ENCODE measurements at regions not wholly inside any gene's neighbourhood (a gene's known extent, or its start where the extent isn't known, plus 50 kb on each side); places are given as distances from the start of the nearest gene placed in this dataset.

DNA sequence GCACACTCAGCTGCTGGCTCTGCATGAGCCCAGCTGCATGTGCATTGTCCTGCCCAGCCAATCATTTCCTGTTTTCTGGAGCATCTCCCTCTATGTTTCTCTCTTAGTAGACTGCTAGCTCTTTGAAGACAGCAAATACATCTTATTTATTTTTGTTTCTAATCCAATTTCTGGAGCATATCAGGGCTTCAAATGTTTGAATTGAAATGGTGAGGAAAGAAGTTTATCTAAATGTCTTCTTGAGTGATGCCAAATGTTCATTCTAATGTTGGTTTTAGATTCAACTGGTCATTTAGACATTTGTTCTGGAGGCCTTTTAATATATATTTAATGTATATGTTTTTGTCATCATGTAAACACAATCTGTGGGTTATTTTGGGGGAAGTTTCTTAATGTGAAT is 141.9 kb downstream of the DNAJB9 start:
- DNase-seq = no peak

DNA sequence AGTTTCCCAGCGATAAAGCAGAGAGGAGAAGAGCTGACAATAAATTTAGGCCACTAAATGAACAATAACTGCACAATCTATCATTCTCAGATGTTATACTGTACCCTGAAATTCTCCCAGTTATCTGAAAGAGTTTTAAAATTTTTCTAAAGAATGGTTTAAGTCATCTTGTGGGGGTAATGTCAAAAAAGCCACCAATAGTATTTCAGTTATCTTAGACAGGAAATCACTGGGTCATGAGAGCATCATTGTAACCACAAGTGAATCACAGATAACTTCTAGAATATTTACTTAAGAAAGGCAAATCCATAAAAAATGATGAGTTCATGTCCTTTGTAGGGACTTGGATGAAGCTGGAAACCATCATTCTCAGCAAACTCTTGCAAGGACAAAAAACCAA is 147.1 kb downstream of the DNAJB9 start:
- DNase-seq = no peak

DNA sequence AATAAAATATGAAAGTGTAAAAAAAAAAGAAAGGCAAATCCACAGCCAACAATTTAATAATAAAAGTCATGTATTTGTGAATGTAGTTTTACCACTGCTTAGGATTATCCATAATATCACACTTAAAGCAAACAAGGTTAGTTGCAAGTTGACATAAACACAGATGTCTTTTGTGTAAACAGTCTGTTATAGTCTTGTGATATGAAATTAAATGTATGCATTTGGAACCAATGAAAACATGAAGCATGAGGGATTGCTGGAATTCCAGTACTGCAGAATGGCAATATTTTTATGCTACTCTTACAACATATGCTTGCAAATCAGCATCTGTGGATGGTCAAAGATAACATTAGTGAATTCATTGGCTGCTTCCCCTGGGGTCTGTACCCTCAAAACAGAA is 148.1 kb downstream of the DNAJB9 start:
- no peak for DNase-seq

DNA sequence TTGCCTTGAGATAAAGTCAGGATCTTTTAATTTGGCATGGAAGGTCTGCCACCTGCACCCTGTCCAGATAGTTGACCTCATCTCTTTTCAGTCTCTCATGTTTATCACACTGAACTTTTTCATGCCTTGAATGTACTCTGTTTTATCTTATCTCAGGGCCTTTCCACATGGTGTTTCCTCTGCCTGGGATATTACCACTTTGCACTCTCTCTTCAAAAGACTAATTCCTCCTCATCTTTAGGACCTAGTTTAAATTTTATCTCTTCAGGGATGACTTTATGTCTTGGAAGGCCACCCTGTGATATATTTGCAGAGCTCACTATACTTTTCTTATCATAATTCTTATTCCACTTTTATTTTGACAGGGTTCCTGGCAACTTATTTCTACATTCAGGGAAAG is 150.0 kb downstream of the DNAJB9 start:
- DNase-seq = no peak

DNA sequence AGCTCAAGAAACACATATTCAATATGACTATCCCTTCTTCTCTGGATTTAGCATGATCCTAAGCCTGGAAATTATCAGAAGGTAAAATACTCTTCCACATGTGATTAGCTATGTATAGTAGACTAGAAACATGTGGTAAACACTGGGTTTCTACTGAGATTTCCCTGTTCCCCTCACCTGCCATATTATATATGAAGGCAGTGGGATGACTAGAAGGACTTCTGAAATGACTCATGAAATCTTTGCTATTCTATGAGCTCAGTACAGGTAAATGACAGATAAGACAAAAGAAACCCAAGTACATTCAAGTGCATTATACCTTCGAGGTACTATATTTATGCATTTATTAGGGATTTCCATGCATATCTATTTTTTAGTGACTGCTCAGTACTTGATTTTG is 152.9 kb downstream of the DNAJB9 start:
- DNase-seq = no peak

DNA sequence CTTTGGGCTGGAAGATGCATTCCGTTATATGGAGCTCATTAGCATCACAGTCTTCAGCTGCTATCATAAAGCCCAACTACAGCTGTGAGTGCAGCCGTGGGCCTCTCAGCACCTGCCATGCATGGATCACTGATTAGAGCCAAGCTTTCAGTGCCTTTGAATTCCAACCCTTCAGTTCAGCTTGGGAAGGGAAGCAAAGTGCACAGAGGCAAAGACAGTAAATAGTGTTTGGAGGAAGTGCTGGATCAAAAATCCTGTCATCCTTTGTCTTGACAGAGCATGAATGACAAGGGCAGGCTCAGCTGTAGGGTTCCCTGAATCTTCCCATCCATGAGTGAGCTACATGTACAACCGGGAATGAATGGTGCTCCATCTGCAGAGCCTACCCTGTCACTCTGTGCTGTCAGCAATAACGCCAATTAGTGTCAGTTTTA is 153.7 kb downstream of the DNAJB9 start:
- DNase-seq = no peak

DNA sequence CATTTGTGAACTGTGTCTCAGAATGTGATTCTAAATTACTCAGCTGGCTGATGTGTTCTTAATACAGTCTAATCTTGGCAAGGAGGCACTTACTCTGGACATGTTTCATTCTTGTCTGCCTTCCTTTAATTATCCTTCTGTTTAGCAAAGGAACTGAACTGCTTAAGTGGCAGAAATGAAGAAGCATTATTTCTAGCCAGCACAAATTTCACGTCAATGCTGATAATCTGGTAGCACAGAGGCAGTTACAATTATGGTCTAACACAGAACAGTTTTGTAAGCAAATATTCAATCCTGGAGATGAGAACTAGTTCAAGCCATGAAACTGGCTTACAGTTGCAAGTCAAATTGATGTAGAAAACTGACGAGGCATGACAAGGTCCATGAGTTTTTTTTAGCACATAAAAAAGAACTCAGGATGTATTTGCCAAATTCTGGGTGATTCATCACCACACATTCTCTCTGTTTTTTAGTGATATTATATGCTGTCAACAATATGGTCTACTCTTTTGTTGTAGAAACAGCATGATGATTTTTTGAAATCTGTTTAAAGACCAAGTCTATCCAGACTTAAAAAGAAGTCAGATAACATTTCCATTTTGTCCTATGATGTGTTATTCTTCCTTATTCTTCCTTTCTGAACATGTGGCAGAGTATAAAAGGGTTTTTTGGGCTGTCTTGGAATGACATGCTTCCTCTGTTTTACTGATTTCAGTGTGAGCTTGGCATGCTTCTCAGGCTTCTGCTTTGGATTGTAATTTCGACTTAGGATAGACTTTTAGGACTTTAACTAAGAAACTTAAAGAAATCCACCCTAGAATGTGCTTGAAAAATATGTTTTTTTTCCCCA is 154.8 kb downstream of the DNAJB9 start:
- DNase-seq = no peak

DNA sequence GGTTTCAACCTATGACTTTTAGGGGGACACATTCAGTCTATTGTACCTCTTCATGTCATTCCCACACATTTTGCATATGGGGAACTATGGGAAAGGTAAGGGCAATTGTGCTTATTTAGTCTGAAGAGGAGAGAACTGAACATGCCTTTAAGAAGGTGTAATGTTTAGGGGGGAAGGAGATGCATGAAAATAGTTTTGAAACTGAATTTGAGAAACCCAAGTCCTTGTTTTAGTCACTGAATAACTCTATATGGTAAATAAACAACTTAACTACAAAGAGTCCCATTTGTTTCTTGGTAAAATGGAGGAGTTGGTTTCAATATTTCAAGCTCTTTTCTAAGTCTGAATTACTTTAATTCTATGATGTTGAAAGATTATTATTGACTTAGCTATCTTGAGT is 166.1 kb downstream of the DNAJB9 start:
- DNase-seq = no peak

DNA sequence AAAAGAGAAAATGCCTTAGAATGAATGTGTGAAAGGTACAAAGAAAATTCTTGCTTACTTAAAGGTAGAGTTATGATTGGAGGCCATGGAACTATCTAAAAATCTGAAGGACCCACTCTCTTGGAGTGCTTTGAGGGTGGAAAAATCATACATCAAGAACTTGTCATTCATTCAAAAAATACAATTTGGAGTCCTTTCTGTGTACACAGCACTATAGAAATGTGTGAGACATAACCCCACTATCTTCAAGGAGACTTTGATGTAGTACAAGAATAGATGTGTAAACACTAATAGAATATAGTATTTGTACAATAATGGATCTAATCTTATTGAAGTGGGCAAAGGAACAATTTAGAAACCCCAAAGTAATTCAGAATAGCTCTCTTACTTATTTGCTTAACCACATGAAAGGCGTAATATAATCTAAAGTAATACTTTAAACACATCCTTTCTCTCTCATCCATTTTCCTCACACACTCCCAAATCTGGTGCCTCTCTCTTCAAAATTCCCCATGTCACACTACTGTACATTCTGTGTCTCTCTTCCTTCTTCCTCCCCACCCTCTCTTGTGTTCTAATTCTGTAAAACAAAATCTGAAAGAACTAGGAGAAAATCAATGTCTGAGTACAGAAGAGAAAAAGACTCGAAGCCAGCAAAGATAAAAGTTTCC is 166.7 kb downstream of the DNAJB9 start:
- DNase-seq = no peak

DNA sequence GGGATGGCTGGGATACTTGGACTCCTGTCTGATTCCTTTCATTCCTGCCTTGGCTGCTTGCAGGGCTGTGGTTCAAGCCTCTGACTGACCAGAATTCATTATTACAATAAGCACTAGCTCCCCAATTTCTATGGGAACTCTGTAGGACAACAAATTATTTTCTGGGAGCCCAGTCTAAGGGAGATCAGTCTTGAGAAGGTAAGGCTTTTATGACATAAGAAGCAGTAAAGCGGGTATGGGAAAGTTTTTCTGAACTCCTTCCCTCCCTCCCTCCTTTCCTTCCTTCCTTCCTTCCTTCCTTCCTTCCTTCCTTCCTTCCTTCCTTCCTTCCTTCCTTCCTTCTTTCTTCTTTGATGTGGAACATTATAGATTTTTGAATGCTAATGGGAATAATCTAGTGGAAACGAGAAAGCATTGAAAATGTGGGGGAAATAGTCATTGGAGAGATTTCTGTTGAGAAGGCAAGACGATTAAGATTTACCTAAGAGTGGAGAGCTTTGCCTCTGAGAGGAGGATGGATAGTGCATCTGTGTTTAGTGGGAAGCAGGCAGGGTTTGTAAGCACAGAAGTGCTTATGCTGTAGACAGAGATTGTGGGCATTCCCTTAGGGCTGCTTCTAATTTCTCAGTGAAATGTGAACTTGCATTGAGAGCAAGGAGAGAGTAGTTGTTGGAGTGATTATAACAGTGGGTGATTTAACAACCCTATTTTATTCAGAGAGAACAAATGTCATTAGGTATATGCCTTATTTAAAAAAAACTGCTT is 201.5 kb downstream of the DNAJB9 start:
- no peak for DNase-seq

DNA sequence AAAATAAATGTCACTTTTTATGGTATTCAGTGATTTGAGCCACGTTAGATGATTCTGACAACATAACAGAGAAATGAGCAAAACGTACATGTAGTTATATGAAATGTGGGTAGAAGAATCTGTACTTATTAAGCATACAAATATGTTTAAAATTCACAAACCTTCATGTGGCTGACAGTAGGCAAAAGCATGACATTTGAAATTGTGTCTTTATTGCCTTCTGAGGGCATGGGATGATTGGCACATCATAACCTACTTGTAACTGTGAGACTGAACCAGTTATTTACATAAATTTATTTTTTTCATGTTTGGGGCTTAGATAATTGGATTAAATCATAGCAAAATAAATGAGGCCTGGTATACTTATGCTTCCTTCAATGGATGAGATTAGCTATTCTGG is 202.2 kb downstream of the DNAJB9 start:
- DNase-seq = no peak

DNA sequence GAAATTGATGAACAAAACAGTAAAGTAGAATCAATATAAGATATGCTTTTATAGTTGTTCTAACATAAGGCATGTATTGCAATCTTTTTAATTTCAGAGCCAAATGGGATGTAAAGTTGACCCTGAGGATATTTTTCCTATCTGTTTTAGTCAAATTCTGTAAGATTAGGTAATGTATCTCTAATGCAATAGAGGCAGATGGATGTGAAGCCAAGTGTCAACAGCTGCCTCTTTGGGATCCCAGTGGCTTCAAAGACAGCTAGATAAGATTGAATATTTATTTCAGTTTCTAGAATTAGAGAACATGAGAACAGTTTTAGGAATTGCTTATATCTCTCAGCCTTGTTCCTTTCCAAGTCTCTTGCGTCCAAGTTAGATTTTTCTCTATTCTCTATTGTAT is 208.3 kb downstream of the DNAJB9 start:
- DNase-seq = no peak

DNA sequence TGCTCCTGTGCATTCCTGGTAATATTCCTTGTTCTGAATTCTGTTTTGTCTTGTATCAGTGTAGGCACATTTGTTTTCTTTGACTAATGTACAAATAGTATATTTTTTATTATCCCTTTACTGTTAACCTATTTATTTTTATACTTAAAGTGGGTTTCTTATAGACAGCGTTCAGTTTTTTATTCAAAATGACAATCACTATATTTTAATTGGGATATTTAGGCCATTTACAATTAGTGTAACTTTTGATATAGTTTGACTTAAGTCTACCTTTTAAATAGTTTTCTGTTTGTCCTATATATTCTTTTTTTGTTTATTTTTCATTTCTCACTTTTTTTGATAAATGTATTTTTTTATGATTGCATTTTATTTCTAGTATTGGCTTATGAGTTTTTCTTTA is 219.8 kb downstream of the DNAJB9 start:
- DNase-seq = no peak

DNA sequence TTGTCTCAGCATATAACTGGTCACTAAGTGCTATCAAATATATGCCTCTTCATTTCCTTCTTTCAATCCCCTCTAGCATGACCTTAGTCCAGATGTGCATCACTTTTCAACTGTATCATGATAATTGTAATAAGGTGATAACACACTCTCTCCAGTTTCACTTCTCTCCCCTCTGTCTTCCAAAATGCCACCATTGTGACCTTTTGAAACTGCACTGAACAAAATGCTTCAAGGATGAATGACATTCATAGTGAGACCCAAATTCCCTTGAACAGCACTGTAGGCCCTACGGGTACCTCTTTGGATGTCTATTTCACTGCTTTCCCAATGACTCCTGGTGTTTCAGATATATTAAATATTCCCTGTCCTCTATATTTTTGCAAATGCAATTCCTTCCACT is 224.8 kb downstream of the DNAJB9 start:
- no peak for DNase-seq

DNA sequence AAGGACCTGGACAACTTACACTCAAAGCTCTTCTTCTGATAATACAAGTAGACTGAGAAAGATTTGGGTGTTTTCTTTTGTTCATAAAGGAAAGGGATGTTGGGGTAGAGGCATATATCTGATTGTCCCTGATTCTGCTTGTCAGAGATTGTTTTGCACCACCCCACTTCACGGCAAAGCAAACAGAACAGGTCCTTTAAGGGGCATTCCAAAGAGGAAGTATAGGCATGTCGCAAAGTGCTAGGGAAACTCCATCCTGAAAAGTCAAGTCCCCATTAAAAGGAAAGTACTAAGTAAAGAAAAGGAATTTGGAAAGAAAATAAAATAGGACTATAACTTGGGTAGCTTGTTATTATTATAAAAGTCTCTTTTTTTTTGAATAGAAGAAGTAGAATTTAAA is 233.0 kb downstream of the DNAJB9 start:
- DNase-seq = no peak

DNA sequence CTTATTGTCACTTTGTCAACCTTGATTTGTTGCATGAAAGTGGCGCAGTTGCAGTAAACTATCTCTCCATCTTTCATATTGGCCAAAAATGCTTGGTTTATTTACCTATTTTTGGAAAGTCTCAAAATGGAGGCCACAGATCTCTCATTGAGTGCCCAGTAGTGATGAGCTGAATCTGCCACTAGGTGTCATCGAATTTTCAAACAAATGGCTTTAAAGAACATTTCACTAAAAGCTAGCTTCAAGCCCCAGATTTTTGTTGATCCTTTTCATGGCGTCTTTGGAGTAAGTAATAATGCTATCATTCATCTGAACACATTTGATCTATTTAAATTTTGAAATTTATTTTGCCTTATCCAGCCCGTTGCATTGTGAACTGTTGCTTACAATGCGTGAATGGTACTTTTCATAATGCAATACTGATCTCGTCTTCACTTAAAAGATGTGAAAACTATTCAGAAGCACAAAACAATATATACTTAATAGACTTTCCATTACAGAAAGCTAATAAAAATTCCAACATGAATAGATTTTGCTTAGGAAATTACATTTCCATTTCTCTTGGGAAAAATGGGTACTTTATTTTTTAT is 236.2 kb downstream of the DNAJB9 start:
- peak; percentile 1 for DNase-seq

DNA sequence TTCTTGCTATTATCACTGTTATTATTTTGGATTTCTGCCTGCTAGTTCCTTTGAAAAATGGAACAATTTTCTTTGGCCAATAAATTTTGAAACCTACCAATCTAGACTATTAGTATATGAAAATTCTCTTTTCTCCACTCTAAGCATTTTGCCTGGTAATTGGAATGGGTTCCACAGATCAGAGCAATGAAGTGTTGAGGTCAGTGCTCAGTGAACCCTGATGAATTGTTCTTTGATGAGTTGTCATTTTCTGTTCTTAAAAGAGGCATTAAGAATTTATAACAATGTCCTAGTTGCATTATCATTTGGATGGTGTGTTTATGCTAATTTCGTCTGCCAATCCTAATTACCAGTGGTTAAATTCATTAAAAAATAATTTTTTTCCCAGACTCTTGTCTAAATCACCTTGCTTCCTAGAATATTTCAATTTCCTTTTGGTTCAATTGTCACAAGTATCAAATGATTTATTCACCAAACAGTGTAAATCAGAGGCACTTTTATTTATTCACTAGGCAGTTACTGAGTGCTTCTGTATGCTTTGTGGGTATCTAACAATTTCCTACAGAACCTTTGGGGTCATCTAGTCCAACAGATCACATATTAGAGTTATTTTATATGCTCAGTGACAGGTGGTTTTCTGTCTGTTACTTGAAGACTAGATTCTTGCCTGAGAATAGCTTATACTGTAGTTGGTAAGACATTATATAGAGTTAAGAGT is 239.0 kb downstream of the DNAJB9 start:
- DNase-seq = no peak

DNA sequence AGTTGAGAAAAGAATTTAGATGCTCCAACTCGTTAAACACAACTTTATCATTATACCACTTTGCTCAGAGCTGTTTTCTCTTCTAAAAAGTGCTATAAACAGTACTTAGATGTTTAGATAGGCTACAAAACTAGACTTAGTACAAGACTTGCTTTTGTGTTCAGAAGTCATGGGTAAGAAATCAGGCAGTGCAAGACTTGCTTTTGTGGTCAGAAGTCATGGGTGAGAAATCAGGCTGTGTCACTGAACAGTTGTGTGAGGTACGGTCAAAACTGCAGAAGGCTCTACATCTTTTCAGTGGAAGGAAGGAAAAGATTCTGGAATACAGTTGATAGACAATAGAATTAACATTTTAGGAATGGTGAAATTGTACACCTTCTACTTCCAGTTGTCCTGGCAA is 239.7 kb downstream of the DNAJB9 start:
- DNase-seq = no peak

DNA sequence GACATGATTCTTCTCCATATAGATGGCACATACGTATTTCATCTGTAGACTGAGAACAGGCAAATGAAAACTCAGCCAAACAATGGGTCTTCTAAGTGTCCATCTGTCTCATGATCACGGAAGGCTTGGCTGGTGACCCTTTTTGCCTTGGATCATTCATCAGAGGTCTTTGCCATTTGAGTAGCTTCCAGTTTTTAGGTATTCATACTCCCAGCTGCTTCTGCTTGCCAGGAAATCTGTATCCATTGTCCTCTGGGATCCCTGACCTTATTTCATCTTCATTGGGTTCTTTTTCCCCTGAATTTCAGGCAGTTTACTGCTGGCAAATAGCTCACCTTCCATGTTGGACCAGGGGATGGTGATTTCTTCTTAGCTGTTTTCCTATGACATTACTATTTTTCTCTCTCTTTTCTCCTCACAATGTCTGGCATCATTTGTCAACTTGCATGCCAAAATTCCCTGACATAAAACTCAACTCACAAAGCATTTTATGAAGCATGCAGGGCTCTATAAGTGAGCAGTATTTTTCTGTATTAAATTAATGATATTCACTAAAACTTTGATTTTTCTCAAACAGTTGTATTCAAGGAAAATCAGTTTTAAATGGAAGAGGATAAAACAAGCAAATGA is 241.2 kb downstream of the DNAJB9 start:
- DNase-seq = no peak

DNA sequence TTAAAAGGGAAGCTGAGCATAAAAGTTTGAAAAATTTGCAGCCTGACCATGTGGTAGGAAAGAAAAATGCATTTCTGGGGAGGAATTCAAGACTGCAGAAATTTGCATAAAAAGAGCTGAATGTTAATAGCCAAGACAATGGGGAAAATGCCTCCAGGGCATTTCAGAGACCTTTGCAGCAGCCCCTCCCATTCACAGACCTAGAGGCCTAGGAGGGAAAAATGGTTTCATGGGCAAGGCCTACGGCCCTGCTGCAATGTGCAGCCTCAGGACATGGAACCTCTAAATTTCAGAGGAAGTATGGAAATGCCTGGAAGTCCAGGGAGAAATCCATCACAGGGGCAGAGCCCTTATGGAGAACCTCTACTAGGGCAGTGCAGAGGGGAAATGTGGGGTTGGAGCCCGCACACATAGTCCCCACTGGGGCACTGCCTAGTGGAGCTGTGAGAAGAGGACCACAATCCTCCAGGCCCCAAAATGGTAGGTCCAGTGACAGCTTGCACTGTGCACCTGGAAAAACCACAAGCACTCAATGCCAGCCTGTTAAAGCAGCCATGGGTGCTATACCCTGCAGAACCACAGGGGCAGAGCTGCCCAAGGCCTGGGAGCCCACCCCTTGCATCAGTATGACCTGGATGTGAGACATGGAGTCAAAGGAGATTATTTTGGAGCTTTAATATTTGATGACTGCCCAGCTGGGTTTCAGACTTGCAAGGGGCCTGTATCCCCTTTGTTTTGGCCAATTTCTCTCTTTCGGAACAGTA is 243.8 kb downstream of the DNAJB9 start:
- no peak for DNase-seq

DNA sequence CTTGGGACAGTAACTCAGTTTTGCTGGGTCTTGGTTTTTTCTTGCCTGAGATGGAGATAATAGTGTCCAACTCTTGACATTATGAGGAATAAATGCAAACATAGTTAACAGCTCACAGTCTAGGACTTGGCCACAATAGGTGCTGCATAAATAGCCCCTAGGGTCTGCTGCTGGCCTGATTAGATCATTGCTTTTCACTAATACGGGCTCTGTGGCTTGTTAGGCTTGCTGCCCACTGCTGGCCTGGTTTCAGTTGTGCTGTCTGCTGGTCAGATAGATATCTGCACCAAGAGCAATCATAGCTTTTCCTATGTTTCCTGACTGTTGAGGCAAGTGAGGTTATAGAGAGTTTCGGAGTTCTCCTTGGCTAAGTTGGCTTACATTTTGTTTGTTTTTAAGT is 246.1 kb downstream of the DNAJB9 start:
- DNase-seq = no peak

DNA sequence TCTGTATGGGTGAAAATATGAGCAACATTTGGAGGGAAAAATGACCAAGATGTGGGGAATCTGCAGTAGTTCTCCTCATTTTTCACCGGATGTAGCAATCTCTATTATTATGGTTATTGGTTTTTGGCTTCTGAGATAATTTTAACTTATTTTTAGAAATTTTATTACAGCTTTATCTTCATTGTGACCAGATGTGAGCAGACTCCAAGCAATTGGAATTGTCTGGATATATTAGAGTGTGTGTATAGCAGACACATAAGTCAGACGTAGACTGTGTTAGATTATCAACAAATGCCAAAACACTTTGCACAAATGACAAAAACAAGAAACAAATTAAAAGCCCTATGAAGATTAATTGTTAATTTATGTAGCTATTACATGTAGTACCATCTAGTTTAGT is 249.1 kb downstream of the DNAJB9 start:
- no peak for DNase-seq
